CD4-positive, alpha-beta T cell treated with Interferon gamma for 1 hour (primary cell): ENCODE measurements at regions not wholly inside any gene's neighbourhood (a gene's known extent, or its start where the extent isn't known, plus 50 kb on each side); places are given as distances from the start of the nearest gene placed in this dataset.
"Not testable (repeated sequence)": the region's sequence is repeated elsewhere in the genome, so short reads cannot be mapped to it uniquely, and the experiment has no call there.

Experiments
- DNase-seq: peaks from one replicate; pipeline ENCODE4 v3.0.0-alpha.2; 2020

DNA sequence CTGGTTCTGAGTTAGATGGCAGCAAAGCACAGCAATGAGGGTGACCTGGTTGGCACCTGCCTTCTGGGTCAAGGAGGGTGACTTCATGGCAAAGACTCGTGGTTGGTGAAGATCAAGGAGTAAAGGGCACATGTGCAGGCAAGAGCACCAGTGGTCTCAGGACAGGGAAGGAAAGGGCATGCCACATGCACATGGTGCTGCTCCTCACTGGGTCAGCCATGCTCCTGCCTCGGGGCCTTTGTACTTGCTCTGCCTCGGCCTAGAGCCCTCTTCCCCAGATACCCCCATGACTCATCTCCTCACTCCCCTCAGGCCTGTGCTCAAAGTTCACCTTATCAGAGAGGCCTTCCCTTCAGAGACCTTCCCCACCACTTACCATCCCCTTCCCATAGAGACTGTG, 106.7 kb upstream of the KDM7A start:
- DNase-seq, result no peak

- no peak for DNase-seq
Observed at GRCh38 chr7:140281960-140282359, 105.2 kb upstream of the KDM7A start.

- no peak for DNase-seq
Observed at GRCh38 chr7:140281255-140281654, 104.5 kb upstream of the KDM7A start.

- DNase-seq, result no peak
Observed at GRCh38 chr7:140276001-140276400, 99.2 kb upstream of the KDM7A start.

GRCh38 chr7:140275069-140275965, 98.5 kb upstream of the KDM7A start:
- DNase-seq, result no peak

DNA sequence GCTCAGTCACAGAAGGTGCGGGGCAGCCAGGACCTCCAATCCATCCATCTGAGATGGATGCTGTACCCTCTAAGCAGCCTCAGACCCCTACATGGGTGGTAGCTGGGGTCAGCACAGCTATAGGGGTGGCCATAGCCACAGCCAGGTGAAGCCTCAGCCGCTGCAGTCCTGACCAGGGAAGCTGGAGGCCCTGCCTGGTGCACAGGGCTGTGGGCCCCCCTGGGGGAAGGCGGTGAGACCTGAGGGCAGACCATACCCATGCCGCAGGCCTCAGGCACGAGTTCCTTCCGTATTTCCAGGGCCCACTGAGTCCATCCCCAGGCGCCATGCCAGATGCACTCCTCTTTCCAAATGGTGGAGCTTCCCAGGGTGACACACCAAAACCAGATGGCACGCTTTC, 96.6 kb upstream of the KDM7A start:
- no peak for DNase-seq

DNA sequence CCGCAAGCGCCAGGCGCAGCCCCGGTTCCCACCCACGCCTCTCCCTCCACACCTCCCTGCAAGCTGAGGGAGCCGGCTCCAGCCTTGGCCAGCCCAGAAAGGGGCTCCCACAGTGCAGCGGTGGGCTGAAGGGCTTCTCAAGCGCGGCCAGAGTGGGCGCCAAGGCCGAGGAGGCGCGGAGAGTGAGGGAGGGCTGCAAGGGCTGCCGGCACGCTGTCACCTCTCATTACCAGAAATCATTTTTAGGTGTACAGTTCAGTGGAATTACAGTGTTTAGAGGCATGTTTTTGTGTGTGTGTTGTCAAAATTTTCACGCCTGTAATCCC, 94.8 kb upstream of the KDM7A start:
- DNase-seq, result not testable (repeated sequence)

DNA sequence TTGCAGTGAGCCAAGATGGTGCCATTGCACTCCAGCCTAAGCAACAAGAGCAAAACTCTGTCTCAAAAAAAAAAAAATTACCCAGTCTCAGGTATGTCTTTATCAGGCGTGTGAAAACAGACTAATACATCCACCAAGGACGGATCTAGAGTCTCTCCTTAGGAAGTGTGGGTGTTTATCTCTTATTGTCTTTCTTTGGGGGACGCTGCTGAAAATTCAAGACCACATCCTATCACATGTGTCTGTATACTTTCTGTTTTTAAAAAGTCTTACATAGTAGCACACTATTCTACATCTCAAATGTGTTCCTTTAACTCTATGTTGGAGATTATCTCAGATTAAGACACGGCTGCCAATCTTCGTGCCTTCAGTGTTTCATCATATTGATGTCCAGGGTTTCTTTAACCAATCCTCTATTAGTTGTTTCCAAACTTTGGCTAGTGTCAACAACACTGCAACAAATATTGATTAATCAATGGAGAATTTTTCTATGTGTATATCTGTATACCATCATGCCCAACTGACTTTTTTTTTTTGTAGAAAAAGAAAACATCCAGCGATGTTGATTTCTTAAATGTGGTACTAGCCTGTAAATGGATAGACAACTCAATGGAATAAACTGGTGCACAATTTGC, 92.3 kb upstream of the KDM7A start:
- no peak for DNase-seq

- DNase-seq, result no peak
Observed at GRCh38 chr7:140267381-140268226, 90.8 kb upstream of the KDM7A start.

- DNase-seq, result peak; percentile 51
Observed at GRCh38 chr7:140263277-140263676, 86.5 kb upstream of the KDM7A start.

GRCh38 chr7:140262242-140262903, 85.6 kb upstream of the KDM7A start:
- peak; percentile 11 for DNase-seq

- DNase-seq, result no peak
Observed at GRCh38 chr7:140261522-140261921, 84.7 kb upstream of the KDM7A start.

- DNase-seq, result no peak
Observed at GRCh38 chr7:140261105-140261486, 84.3 kb upstream of the KDM7A start.

- DNase-seq, result no peak
Observed at GRCh38 chr7:140260352-140261104, 83.7 kb upstream of the KDM7A start.

- not testable (repeated sequence) for DNase-seq
Observed at GRCh38 chr7:140257278-140257677, 80.5 kb upstream of the KDM7A start.

DNA sequence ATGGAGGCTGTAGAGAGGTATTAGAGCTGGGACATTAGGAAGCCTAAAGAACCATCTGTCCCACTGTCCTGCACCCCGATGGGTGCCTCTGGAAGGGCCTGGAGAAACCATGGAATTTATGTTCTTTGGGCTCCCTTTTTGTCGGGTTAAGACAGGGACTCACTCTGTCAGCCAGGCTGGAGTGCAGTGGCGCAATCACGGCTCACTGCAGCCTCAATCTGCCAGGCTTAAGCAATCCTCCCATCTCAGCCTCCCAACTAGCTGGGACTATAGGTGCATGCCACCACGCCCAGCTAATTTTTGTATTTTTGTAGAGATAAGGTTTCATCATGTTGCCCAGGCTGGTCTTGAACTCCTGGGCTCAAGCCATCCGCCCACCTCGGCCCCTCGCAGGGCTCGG, 78.2 kb upstream of the KDM7A start:
- DNase-seq, result not testable (repeated sequence)

DNA sequence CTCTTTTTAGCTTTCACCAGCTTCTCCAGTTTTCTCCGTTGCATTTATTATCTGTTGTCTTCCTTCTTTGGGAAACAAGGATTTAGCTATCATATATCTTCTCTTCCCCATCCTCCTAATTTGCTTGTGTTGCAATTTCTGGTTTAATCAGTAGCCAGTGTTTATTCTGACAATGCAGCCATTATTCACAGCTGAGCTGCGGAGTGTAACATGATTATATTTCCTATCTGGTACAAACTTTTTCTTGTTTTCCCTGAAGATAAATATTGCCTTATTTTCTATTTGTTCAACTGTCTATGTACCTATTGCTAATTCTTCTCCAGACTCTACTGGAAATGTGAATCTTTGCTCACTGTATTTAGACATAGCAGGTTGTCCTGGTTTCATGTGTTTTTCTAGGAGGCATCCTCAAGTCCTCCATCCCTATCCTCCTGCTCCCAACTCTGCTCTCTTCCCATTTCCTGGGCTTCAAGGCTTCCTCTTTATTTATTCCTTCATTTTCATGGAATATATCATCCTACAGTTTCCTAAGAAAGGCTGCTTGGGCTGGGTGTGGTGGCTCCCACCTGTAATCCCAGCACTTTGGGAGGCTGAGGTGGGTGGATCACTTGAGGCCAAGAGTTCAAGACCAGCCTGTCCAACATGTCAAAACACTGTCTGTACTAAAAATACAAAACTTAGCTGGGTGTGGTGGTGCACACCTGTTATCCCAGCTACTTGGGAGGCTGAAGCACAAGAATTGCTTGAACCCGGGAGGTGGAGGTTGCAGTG, 72.4 kb upstream of the KDM7A start:
- no peak for DNase-seq

DNA sequence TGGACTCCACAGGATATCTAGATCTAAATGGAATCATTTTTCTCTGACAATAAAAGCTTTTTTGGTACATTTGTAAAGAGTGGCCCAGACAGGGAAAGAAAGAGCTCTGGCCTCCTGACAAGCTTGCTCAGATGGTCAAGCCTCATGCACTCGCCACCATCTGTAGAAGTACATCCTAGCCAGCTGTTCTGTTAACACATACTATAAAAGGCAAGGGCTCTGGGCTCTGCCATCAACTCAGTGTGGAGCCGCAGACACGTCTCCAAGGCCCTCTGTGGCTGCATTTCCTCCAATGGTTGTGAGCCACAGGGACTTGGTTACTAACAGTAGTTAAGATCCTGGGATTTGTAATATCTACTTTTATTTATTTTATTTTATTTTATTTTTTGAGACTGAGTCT, 70.8 kb upstream of the KDM7A start:
- no peak for DNase-seq

- no peak for DNase-seq
Observed at GRCh38 chr7:140245611-140246105, 68.9 kb upstream of the KDM7A start.

DNA sequence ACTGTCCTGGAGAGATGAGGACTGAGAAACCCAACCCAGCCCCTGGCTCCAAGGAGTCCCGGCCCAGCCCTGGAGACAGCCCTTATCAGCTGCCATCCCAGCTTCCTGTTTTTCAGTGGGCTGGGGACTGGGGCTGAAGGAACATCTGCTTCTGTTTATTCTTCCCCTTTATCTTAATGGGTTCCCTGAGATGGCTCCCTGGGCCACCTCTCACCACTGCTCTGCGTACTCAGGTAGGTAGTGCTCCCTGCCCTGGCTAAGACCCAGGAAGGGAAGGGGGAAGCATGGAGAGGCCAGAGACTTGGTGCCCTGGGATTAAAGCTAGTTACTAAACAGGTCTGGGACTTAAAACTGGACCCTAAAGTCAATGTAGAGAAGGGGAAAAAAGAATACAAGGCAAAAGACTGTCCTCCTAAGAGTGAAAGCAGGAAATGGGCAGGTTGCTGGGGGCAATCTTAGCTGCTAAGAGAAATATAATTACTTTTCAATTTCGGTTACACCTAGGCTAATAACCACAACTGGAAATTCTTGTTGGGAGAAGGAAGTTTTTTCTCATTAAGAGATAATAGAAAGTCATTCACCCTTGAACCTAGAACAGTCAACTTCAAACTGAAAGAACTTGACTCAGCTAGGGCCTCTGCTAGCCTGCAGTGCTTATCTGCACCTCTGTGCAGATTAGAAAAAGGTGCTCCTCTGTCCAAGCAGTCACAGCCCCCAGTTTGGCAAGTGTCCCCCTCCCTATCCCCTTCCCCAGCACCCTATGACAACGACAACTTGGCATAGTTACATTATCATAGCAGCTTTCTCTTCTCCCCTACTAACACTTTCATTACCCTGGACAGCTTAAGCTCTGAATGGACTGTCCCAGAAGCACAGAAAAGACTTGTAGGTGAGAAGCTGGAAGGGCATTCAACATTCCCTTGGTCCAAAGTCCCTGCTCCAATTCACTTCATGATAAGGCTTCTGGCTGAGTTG, 65.6 kb upstream of the KDM7A start:
- DNase-seq, result peak; percentile 31
